Neutrophil (primary cell): ENCODE measurements at regions not wholly inside any gene's neighbourhood (a gene's known extent, or its start where the extent isn't known, plus 50 kb on each side); places are given as distances from the start of the nearest gene placed in this dataset.

Experiments used
- H3K27ac ChIP-seq: fragments of 200-600 bp; sonication (generic); 2 replicates; pipeline ENCODE4 v1.5.1; 2016; ENCODE audit warnings: mild to moderate bottlenecking, moderate library complexity
- H3K27me3 ChIP-seq: fragments of 200-600 bp; sonication (generic); 2 replicates; pipeline ENCODE4 v1.6.0; 2016; ENCODE audit warnings: mild to moderate bottlenecking
- H3K36me3 ChIP-seq: fragments of 200-600 bp; sonication (generic); 2 replicates; pipeline ENCODE4 v1.5.1; 2017
- H3K4me1 ChIP-seq, 2 experiments: fragments of 200-600 bp in 1 of 2; sonication (generic) in 1 of 2; 1 replicate in 1 of 2; 2 replicates in 1 of 2; pipeline versions ENCODE4 v1.5.1 to v1.6.1; 2013 to 2016; ENCODE audit warnings: low read depth in 1 of 2, low read length in 1 of 2, mild to moderate bottlenecking in 1 of 2, moderate library complexity in 1 of 2; ENCODE audit not compliant: control insufficient read depth in 1 of 2, insufficient read depth in 1 of 2
- H3K4me3 ChIP-seq, 2 experiments: fragments of 200-600 bp in 1 of 2; sonication (generic) in 1 of 2; 1 replicate in 1 of 2; 2 replicates in 1 of 2; pipeline ENCODE4 v1.5.1; 2013 to 2016; ENCODE audit warnings: low read depth in 1 of 2, low read length in 1 of 2, mild to moderate bottlenecking in 1 of 2, moderate library complexity in 1 of 2
- H3K9me3 ChIP-seq: fragments of 200-600 bp; sonication (generic); 2 replicates; pipeline ENCODE4 v1.5.1; 2016
- CTCF ChIP-seq: fragments of 200-600 bp; sonication (generic); IDR thresholded peaks from 2 replicates; pipeline ENCODE4 v1.5.1; 2016; ENCODE audit warnings: antibody characterized with exemption

GRCh38 chr2:30089171-30089570 is 57.6 kb upstream of the YPEL5 start:
- Histone ChIP-seq H3K27ac (no peak overlapping the region), H3K4me1 (no peaks in the 10 kb centered on the region), H3K27me3 (peaks cover 50% of the 10 kb centered on the region), H3K9me3 (no peaks in the 10 kb centered on the region), H3K4me3 (no peak overlapping the region), H3K36me3 (no peaks in the 10 kb centered on the region)
- TF ChIP-seq CTCF: no peak

GRCh38 chr2:30095402-30095801 is 51.4 kb upstream of the YPEL5 start:
- TF ChIP-seq CTCF: no peak
- Histone ChIP-seq H3K27me3 (peaks cover 42% of the 10 kb centered on the region), H3K4me3 (no peak overlapping the region), H3K27ac (no peak overlapping the region), H3K4me1 (no peaks in the 10 kb centered on the region), H3K9me3 (no peaks in the 10 kb centered on the region), H3K36me3 (no peaks in the 10 kb centered on the region)

- peaks cover 38% of the 10 kb centered on the region for H3K27me3 ChIP-seq
- no peak overlapping the region for H3K4me3 ChIP-seq
- no peaks in the 10 kb centered on the region for H3K4me1 ChIP-seq
- no peaks in the 10 kb centered on the region for H3K9me3 ChIP-seq
- no peaks in the 10 kb centered on the region for H3K36me3 ChIP-seq
- H3K27ac ChIP-seq: no peak overlapping the region
- TF ChIP-seq CTCF: no peak
Observed at GRCh38 chr2:30096451-30096850, 50.4 kb upstream of the YPEL5 start.
